GM12872 (cell line): ENCODE measurements at regions not wholly inside any gene's neighbourhood (a gene's known extent, or its start where the extent isn't known, plus 50 kb on each side); places are given as distances from the start of the nearest gene placed in this dataset.

Experiments used
- CTCF ChIP-seq: IDR thresholded peaks from 3 replicates; pipeline ENCODE4 v1.5.1; 2011; ENCODE audit warnings: low read depth, mild to moderate bottlenecking, low read length, moderate library complexity; ENCODE audit not compliant: insufficient read depth

DNA sequence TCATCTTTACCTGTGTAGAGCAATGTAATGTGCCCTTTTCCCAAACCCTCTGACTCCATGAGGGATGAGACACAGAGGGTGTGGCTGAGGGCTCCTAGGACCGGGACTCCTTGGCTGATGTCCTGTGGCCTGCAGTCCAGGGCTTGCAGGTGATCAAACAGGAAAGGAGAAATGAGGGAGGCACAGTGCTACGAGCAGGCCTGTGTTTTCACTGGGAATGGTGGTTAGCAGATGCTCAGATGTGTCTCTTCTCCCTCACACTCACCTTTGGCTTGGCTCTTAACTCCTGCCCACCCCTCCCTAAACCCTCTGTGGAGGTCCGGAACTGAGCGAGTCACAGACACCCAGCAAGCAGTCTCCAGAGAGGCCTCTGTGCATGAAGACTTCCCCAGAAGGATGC, 254.4 kb downstream of the DAD1 start:
- TF ChIP-seq CTCF: no peak

DNA sequence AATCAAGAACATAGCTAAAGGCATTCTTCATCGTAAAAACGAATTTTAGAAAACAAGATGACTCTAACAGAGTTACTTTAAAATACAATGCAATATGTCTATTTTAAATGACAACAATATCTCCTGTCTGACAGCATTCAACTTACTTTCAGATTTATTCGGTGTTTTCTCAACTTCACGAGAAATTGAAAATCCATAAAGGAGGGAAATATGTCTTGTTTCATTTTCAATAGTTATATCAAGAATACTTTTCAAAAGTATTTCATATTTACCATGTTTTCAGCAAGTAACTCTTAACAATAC, 254.8 kb downstream of the DAD1 start:
- TF ChIP-seq CTCF: no peak

GRCh38 chr14:22333422-22334274, 255.4 kb downstream of the DAD1 start:
- no peak for TF ChIP-seq CTCF

- no peak for TF ChIP-seq CTCF
Measured at GRCh38 chr14:22332686-22333421, 256.2 kb downstream of the DAD1 start.

DNA sequence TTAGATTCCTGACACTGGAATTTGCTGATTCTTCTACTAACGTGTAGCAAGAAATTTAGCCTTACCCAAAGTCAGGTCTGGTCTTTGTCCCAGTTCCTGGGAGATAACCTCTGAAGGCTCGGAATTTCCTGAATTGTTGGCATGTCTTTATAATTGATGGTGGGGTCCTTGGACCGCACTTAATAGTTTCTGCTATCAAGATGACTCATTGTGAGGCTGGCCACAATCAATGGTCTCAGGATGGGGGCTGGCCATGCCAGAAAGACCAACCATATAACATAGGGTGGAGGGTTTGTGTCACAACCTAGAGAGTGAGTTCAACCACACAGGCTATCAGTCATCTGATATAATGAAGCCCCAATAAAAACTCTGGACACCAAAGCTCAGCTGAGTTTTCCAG, 259.7 kb downstream of the DAD1 start:
- no peak for TF ChIP-seq CTCF

GRCh38 chr14:22325676-22326400, 263.2 kb downstream of the DAD1 start:
- no peak for TF ChIP-seq CTCF

DNA sequence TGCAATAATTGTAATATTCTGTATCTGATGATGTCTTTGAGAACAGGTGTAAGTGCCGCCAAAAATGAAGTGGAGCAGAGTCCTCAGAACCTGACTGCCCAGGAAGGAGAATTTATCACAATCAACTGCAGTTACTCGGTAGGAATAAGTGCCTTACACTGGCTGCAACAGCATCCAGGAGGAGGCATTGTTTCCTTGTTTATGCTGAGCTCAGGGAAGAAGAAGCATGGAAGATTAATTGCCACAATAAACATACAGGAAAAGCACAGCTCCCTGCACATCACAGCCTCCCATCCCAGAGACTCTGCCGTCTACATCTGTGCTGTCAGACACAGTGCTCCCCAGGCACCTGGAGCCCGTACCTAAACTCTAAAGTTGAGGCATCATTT, 268.7 kb downstream of the DAD1 start:
- no peak for TF ChIP-seq CTCF
